CD4-positive, alpha-beta T cell (primary cell): ENCODE measurements at regions not wholly inside any gene's neighbourhood (a gene's known extent, or its start where the extent isn't known, plus 50 kb on each side); places are given as distances from the start of the nearest gene placed in this dataset.

Experiments used
- ATAC-seq: fragments of 200-7000 bp; cut with Tn5 transposase; one replicate; pipeline ENCODE4 v1.10.0; 2022; ENCODE audit warnings: mild to moderate bottlenecking; ENCODE audit not compliant: poor library complexity
- CTCF ChIA-PET: fragments of 350-600 bp; sonication (Branson Sonifier 250); formaldehyde crosslinking; loops from one replicate; lab custom pipeline; 2021; ENCODE audit warnings: antibody characterized with exemption, inconsistent platforms; lab: Charles Lee
- POLR2A ChIA-PET: fragments of 350-600 bp; sonication (Branson Sonifier 250); formaldehyde crosslinking; loops from one replicate; lab custom pipeline; 2021; ENCODE audit warnings: antibody characterized with exemption, inconsistent platforms; lab: Charles Lee
- DNase-seq, 14 experiments: peaks; one replicate each; pipeline ENCODE4 v3.0.0-alpha.2; 2013 to 2020; ENCODE audit warnings: mixed read lengths in 2 of 14
- H3K27ac ChIP-seq, 2 donors: one replicate each; pipeline versions ENCODE4 v1.5.1 to v1.7.0; 2013; ENCODE audit warnings: low read length in 2 of 2, low read depth in 1 of 2, mild to moderate bottlenecking in 1 of 2
- H3K27me3 ChIP-seq, 2 experiments: 1 replicate in 1 of 2; 2 replicates in 1 of 2; pipeline versions ENCODE4 v1.6.1 to v1.7.0; 2013; ENCODE audit warnings: low read length in 2 of 2, control low read depth in 1 of 2, mild to moderate bottlenecking in 1 of 2, moderate library complexity in 1 of 2; ENCODE audit not compliant: insufficient read depth in 2 of 2, control insufficient read depth in 1 of 2
- H3K36me3 ChIP-seq: one replicate; pipeline ENCODE4 v1.6.1; 2013; ENCODE audit warnings: low read length, control low read depth; ENCODE audit not compliant: insufficient read depth
- H3K4me1 ChIP-seq: one replicate; pipeline ENCODE4 v1.6.1; 2013; ENCODE audit warnings: low read length, control low read depth; ENCODE audit not compliant: insufficient read depth
- H3K4me3 ChIP-seq: one replicate; pipeline ENCODE4 v1.5.1; 2013; ENCODE audit warnings: mild to moderate bottlenecking, low read length, moderate library complexity
- H3K9me3 ChIP-seq, 2 experiments: 1 replicate in 1 of 2; 2 replicates in 1 of 2; pipeline versions ENCODE4 v1.6.1 to v1.7.0; 2013; ENCODE audit warnings: low read length in 2 of 2, mild to moderate bottlenecking in 2 of 2, control low read depth in 1 of 2, moderate library complexity in 1 of 2; ENCODE audit not compliant: control insufficient read depth in 1 of 2, insufficient read depth in 1 of 2
- H3K27ac Mint-ChIP-seq: one replicate; pipeline ENCODE4 v1.8.0; 2020; ENCODE audit warnings: mixed read lengths
- H3K27me3 Mint-ChIP-seq: one replicate; pipeline ENCODE4 v1.8.0; 2021; ENCODE audit warnings: mixed read lengths
- H3K36me3 Mint-ChIP-seq: one replicate; pipeline ENCODE4 v1.8.0; 2021; ENCODE audit warnings: low read depth, mixed read lengths
- H3K4me1 Mint-ChIP-seq: one replicate; pipeline ENCODE4 v1.8.0; 2021; ENCODE audit warnings: low read depth, mixed read lengths
- H3K4me3 Mint-ChIP-seq: one replicate; pipeline ENCODE4 v1.8.0; 2020; ENCODE audit warnings: mild to moderate bottlenecking, mixed read lengths
- H3K9me3 Mint-ChIP-seq: one replicate; pipeline ENCODE4 v1.8.0; 2020; ENCODE audit warnings: mixed read lengths
- intact Hi-C, 2 experiments: fragments of 100-400 bp; cut with DNase I in 1 of 2; cut with micrococcal nuclease in 1 of 2; formaldehyde crosslinking; loops; one replicate each; pipeline versions ENCODE4 v1.15.1 to v1.9.0; 2023 to 2025; cut with DNase I, micrococcal nuclease
- TF ChIP-seq, protein P1 (sequence below): fragments of 200-600 bp; IDR thresholded peaks from one replicate; pipeline ENCODE4 v1.8.0; 2022; ENCODE audit warnings: antibody characterized with exemption, mild to moderate bottlenecking

DNA sequence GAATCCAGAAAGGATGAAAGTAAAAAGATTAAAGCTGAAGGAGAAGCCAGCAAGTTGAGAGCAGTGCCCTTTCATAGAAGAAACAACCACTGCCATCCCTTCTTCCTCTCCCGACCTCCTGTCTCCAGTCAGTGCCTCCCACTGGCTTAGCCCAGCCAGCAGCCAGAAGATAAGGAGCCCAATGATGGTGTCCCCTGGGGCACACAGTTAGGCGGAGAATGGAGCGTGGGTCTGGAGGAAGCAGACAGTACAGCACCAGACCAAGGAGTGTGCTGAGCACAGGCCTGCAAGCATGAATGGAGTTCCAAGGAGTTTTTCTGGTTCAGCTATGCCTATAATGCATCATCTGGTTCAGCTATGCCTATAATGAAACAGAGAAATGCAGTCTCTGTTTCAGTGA is 54.3 kb upstream of the TNRC6B start:
- Mint-ChIP-seq H3K36me3 (peaks cover 81% of the 10 kb centered on the region), H3K9me3 (no peaks in the 10 kb centered on the region), H3K4me1 (peaks cover 61% of the 10 kb centered on the region), H3K27me3 (no peaks in the 10 kb centered on the region), H3K4me3 (no peak overlapping the region), H3K27ac (peak overlapping the region; percentile 87)
- intact Hi-C loops, result no loop called here
- CTCF ChIA-PET, result interaction anchor here (0.7 to 1.4 kb wide), 3 partner anchors 19 to 225 kb away, joined by 3 read pairs; no protein-coding TSS in a partner anchor
- no peak for DNase-seq
- TF ChIP-seq, protein P1, sequence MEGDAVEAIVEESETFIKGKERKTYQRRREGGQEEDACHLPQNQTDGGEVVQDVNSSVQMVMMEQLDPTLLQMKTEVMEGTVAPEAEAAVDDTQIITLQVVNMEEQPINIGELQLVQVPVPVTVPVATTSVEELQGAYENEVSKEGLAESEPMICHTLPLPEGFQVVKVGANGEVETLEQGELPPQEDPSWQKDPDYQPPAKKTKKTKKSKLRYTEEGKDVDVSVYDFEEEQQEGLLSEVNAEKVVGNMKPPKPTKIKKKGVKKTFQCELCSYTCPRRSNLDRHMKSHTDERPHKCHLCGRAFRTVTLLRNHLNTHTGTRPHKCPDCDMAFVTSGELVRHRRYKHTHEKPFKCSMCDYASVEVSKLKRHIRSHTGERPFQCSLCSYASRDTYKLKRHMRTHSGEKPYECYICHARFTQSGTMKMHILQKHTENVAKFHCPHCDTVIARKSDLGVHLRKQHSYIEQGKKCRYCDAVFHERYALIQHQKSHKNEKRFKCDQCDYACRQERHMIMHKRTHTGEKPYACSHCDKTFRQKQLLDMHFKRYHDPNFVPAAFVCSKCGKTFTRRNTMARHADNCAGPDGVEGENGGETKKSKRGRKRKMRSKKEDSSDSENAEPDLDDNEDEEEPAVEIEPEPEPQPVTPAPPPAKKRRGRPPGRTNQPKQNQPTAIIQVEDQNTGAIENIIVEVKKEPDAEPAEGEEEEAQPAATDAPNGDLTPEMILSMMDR, result no peak
- Histone ChIP-seq H3K27ac (no peak overlapping the region), H3K9me3 (no peaks in the 10 kb centered on the region), H3K4me3 (no peak overlapping the region), H3K27me3 (no peaks in the 10 kb centered on the region), H3K36me3 (peaks cover 71% of the 10 kb centered on the region), H3K4me1 (peaks cover 8% of the 10 kb centered on the region)
- no peak for ATAC-seq
- POLR2A ChIA-PET, result no interaction called here
